22Rv1 (cell line): ENCODE measurements at regions not wholly inside any gene's neighbourhood (a gene's known extent, or its start where the extent isn't known, plus 50 kb on each side); places are given as distances from the start of the nearest gene placed in this dataset.

Experiments
- ZFX ChIP-seq: fragments of 450-650 bp; IDR thresholded peaks from 2 replicates; pipeline ENCODE4 v1.6.1; 2017; ENCODE audit warnings: antibody characterized with exemption, borderline replicate concordance
- TF ChIP-seq, protein P1 (sequence below): fragments of 450-650 bp; IDR thresholded peaks from 2 replicates; pipeline ENCODE4 v1.5.1; 2017; ENCODE audit warnings: mild to moderate bottlenecking

GRCh38 chr1:239912471-239912870 lies 179.2 kb upstream of the FMN2 start:
- TF ChIP-seq, protein P1, sequence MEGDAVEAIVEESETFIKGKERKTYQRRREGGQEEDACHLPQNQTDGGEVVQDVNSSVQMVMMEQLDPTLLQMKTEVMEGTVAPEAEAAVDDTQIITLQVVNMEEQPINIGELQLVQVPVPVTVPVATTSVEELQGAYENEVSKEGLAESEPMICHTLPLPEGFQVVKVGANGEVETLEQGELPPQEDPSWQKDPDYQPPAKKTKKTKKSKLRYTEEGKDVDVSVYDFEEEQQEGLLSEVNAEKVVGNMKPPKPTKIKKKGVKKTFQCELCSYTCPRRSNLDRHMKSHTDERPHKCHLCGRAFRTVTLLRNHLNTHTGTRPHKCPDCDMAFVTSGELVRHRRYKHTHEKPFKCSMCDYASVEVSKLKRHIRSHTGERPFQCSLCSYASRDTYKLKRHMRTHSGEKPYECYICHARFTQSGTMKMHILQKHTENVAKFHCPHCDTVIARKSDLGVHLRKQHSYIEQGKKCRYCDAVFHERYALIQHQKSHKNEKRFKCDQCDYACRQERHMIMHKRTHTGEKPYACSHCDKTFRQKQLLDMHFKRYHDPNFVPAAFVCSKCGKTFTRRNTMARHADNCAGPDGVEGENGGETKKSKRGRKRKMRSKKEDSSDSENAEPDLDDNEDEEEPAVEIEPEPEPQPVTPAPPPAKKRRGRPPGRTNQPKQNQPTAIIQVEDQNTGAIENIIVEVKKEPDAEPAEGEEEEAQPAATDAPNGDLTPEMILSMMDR = no peak
- TF ChIP-seq ZFX = no peak
